ENCODE measurements at regions not wholly inside any gene's neighbourhood (a gene's known extent, or its start where the extent isn't known, plus 50 kb on each side); places are given as distances from the start of the nearest gene placed in this dataset.

- peak; percentile 98 for DNase-seq
Measured at GRCh38 chr4:54547299-54548097, 110.3 kb upstream of the KIT start.

DNA sequence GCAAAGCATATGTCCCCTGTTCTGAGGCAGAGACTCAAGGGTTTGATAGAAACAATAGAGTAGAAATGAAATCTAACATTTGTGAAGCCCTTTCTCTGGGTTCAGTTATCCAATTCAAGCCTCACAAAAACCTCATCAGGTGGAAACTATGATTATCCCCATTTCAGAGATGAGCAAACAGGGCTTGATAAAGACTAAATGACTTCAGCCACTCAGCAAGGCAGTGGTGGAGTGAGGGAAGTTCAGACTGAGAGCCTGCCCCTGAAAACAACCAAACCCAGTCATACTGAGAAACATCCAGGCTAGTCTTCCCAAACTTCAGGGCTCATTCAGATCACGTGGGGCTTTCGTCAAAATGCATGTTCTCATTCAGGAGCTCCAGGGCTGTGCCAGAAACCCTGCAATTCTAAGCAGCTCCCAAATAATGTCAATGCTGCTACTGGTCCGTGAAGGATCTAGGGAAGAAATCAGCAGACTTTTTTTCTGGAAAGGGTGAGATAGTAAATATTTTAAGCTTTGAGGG is 109.6 kb upstream of the KIT start:
- no peak for DNase-seq

GRCh38 chr4:54548831-54549460 is 108.8 kb upstream of the KIT start:
- DNase-seq, result no peak

GRCh38 chr4:54550395-54551171 is 107.2 kb upstream of the KIT start:
- DNase-seq, result peak; percentile 20

- no peak for DNase-seq
Measured at GRCh38 chr4:54553001-54553400, 104.8 kb upstream of the KIT start.

DNA sequence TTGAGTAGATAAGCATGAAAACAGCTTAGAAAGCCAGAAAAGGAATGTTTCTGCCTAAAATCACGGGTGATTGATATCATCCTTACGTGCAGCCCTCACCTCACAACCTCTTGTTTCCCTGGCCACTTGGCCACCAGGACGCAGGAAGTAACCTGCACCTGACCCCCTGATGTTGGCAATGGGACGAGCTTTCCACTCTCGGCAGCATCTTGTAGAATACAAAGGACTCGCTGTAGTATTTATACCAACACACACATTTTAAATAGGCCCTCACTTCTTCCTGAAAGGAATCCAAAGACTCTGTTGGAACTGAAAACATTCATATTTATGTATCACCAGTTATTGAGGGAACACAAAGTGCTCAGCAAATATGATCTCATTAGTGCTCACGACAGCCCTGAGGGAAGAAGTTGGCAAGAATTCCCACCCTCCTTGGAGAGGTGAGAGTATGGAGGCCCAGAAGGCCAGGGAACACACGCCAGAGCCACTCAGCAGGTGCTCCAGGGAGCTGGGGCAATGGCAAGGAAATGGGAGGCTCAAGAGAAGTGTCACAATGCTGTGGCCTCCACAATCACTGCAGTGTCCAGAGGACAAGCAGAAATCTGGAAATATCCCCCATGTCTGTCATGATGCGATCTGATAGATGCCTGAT is 103.3 kb upstream of the KIT start:
- no peak for DNase-seq

GRCh38 chr4:54556051-54556450 is 101.7 kb upstream of the KIT start:
- DNase-seq, result no peak

DNA sequence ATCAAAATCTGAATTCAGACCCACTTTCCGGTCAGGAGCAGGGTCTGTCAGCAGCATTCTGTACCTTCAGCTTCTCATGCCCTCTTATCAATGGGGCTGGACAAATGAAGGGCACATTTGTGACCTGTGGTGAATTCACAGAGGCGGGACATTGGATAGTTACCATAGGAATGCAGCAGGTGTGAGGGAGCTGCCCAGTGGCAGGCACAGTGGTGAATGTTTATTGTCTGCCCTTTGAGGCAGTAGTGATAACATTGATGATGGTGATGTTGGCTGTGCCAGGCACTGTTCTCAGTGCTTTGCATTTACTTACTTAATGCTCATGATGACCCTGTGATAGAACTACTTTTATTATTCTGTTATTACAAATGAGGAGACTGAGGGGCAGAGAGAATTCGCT is 101.2 kb upstream of the KIT start:
- no peak for DNase-seq

GRCh38 chr4:54558889-54559677 is 98.7 kb upstream of the KIT start:
- no peak for DNase-seq

- no peak for DNase-seq
Measured at GRCh38 chr4:54560513-54560912, 97.2 kb upstream of the KIT start.

DNA sequence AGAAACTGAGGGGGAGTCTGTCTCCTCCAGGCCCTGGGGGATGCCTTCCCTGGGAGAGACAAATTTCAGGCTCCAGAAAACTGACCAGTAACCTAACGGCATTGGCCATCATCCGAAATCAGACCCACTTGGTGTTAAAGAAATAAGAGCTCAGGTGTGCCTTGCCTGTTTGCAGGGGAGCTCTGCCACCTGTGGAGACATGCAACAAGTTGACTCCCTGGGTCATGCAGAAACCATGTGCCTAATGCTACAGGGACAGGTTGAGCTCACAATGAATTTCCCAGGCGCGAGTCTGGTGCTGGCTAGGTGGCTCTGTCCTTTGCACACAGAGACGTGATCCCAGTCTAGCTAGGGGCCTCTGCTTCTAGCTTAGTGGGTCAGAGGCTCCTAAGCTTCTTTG is 95.8 kb upstream of the KIT start:
- no peak for DNase-seq

DNA sequence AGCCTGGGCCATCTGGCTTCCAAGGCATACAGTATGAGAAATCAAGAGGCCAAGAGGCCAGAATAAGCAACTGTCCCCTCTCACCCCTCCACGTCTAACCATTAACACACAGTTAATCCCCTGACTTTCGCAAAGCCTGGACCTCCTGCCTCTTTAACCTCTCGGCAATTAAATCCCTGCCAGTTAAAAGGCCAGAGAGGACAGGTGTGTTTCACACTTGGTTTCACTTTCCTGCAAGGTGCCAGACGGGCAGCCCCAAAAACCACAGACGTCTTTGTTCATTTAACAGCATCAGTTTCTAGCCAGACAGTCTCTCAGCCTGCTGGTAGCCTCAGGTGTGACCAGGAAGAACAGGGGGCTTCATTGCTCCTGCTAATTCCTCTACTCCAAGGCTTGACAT is 91.1 kb upstream of the KIT start:
- DNase-seq, result peak; percentile 71

GRCh38 chr4:54567327-54567726 is 90.4 kb upstream of the KIT start:
- DNase-seq, result no peak

GRCh38 chr4:54568184-54568583 is 89.6 kb upstream of the KIT start:
- DNase-seq, result no peak

DNA sequence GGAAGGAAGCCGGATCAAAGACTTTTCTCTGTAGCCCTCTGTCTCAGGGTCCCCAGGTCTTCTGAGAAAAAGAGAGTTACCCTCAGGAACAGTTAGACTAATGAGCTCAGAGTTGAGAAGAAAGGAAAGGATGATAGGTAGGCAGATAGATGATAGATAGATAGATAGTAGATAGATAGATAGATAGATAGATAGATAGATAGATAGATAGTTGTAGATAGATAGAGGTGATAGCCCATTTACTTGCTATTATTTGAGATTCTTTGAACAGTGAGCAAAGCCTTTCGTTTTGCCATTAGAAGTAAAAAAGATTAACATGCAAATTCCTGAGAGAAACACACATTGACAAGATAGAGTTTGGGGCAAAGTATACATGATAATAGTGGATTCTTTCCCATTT is 86.9 kb upstream of the KIT start:
- DNase-seq, result no peak

DNA sequence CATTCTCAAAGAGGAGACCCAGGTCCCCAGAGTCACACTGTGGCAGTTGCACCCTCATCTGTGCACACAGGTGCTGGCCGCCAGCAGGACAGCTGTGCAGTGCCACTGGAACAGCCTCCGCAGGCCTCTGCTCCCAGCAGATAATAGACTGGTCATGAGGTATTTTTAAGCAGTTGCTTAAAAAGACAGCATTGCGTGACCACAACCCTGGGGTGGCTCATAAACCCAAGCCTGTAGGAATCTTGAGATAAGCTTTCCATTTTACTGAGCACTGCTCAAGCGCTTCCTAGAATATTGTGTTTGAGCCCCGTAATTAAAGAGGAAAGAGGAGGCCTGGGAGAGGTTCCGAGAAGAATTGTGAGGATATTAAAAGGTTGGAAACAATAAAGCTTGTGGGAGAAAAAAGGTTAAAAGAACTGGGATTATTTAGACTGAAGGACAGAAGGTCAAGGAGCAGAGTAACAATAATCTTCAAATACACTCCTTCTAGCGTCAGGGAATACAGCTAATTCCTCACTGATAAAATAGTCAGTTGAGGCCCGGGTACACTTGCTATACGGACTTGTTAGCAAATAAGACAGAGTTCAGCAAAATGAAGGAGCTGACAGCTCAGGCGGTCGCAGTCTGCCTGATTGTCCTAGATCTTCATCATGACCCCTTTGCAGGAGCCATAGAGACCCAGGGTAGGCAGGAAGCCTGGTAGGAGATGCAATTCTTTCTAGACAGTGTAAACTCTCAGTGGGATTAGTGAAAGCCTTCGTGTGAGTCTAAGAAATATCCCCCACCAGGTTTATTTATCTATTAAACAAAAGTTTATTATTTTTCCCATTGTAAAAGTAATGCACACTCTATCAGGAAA is 86.2 kb upstream of the KIT start:
- no peak for DNase-seq

DNA sequence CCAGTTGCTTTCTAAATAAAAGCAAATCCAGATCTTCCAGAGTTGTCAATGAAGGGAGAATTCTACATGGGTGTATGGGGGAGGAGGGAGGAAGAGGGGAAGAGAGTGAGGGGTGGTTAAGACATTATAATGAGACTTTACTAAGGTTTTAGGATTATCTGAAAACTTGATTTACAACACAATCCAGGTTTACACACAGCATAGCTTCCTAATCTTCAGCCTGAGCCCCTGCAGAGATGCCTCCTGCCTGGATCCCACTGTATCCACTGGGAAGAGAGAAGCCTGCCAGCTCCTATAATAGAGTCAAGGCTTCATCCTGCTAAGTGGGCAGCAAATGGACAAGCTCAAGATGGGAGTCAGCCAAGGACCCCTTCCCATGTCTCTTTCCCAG is 85.6 kb upstream of the KIT start:
- no peak for DNase-seq

DNA sequence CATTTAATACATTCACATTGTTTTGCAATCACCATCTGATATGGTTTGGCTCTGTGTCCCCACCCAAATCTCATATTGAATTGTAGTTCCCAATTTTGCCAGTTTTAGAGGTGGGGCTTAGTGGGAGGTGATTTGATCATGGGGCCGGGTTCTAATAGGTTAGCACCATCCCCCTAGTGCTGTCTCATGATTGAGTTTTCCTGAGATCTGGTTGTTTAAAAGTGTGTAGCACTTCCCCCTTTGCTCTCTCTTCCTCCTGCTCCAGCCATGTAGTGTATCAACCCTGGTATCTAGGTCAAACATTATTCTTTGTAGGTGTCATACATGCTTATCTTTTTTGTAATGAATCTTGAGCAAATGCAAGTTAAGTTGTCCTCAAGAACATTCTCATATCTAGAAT is 83.3 kb upstream of the KIT start:
- no peak for DNase-seq

- no peak for DNase-seq
Measured at GRCh38 chr4:54575919-54576318, 81.8 kb upstream of the KIT start.

DNA sequence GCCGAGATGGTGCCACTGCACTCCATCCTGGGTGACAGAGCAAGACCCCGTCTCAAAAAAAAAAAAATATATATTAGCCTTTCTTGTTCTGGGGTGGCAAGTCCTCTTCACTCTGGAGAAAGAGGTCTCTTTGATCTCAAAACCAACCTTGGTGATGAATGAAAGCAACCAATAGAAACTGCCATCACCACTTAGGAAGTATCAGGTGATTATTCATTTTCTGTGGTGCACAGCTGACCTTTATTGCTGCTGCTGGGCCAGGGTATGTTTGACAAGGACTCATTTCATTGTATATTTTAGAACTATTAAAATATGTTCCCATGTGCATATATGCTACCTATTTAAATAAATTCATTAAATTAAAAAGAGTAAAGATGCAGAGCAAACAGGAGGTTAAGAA is 76.0 kb upstream of the KIT start:
- DNase-seq, result no peak

GRCh38 chr4:54585321-54586000 is 72.3 kb upstream of the KIT start:
- DNase-seq, result no peak

Measured in NCI-H526 treated with DMSO at 0.1 percent for 48 hours (cell line).